HG02642 (cell line): ENCODE measurements at regions not wholly inside any gene's neighbourhood (a gene's known extent, or its start where the extent isn't known, plus 50 kb on each side); places are given as distances from the start of the nearest gene placed in this dataset.
"Not testable (repeated sequence)": the region's sequence is repeated elsewhere in the genome, so short reads cannot be mapped to it uniquely, and the experiment has no call there.

Experiments used
- ATAC-seq: cut with Tn5 transposase; IDR thresholded peaks from one replicate; pipeline ENCODE4 v1.9.1; 2021; ENCODE audit warnings: mild to moderate bottlenecking; ENCODE audit not compliant: unreplicated experiment, poor library complexity

DNA sequence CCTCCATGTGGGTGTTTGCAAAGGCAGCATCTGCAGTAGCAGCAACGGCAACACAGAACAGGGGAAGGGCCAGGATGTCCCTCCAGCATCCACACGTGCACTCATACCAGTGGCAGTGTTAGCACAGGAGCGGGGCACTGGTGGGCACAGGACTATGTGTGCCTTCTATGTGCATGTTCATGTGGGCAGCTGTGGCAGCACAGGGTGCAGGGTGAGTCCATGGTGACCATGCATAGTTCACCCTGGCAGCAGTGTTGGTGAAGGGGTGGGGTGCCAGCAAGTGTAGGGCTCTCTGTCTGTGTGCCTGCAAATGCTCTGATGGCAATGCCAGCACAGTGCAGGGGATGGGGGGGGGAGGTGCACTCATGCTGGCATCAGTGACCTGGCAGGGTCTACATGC, 222.1 kb upstream of the SOX14 start:
- no peak for ATAC-seq

DNA sequence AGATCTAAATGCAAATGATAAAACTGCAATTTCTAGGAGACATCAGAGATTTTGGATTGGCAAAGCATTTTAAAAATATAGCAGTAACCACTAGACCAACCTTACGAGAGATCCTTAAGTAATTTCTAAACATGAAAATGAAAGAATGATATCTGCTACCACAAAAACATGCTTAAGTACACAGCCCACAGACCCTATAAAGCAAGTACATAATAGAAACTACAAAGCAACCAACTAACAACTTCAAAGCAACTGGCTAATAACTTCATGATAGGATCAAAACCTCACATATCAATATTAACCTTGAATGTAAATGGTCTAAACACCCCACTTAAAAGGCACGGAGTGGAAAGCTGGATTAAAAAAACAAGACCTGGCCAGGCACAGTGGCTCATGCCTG, 209.9 kb upstream of the SOX14 start:
- no peak for ATAC-seq

DNA sequence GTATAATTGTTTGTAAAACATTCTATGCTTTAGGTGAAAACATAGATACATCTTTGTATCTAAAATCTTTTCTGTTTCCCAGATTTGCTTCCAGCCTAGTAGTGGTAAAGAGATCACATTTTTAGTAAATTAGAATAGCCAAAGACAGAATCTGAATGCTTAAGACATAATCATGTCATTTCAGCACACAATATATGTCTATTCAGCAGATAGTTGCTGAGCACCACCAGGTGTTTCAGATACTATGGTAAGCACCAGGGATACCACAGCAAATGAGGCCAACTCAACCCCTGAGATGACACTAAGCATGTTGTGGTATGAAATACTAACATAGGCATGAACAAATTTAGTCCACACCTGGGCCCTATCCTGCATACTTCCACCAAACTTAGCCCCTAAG, 195.2 kb upstream of the SOX14 start:
- ATAC-seq, result no peak

DNA sequence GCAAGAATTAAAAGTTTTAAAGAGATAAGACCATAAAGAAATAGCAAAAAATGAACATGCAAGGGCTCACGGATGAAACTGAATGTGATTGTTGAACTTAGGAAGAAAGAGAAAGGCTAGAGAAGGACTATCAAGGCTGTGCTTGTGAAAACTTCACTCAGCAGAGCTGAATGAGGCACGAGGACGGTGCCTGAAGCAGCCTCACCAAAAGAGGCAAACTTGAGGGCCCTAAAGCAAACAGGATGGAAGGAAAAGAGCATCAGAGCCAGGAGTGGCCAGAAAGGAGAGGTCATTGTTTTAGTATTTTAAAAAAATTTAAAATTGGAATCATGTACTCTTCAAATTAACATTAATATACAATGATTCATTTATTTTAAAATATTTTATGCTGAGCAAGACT, 191.2 kb upstream of the SOX14 start:
- no peak for ATAC-seq

DNA sequence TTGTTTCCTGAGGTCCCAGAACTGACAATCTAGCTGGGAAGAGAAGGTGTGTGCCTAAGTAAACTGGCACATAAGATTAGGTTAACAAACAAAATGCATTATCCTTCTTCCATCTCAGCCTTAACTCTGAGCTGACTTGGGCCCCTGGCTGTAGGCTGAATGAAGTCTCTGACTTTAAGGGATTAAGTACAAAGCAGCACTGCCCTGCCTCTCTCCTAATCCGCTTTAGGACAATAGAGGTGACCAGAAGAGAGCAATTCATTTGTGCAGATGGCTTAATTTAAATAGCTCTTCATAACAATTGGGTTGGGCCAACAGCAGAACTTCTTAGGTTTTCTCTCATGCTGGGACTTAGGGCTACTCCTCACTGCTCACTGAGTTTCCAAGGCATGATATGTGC, 181.6 kb upstream of the SOX14 start:
- ATAC-seq, result no peak

DNA sequence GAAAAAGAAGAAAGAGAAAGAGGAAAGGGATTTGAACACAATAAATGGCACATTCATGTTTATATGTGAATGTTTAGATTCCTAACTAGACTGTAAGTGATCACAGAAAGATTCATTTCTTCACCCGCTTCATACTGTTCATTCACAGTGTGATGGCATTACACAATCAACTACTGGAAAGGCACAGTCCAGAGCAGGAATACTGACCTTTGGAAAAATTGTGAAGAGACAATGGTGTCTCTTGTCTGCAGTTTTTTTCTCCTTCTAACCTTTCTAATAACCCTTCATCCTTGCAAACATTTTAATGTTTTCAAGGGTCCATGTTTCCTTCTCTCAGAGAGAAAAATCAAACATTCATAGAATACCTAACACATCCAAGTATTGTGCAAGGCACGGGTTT, 180.9 kb upstream of the SOX14 start:
- ATAC-seq, result no peak

DNA sequence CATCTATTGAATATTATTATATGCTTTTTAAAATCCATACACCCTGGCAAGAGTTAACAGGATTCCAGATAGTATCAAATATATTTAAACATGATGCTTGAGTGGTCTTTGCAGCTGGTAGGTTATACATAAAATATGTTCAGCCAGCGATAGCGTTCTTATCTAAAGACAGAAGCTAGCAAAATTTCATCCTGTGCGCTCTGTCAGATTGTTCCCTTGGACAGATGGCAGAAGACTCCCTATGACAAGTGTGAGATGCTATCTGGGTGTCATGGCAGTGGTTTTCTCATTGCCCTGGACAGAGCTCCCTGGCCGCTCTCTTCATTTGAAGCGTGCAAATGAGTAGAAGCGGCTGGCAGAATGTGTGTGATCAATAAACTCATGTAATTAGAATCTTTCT, 175.2 kb upstream of the SOX14 start:
- no peak for ATAC-seq

DNA sequence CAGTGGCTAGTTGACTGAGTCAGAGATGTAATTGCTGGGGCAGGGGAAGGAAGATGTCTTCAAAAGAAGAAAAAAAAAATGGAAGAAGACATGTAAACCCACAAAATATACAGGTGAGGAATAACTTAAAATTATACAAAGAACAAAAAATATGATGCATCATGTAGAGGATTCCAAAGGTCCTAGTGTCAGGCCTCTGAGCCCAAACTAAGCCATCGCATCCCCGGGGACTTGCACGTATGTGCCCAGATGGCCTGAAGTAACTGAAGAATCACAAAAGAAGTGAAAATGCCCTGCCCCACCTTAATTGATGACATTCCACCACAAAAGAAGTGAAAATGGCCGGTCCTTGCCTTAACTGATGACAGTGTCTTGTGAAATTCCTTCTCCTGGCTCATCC, 168.7 kb upstream of the SOX14 start:
- ATAC-seq, result not testable (repeated sequence)

DNA sequence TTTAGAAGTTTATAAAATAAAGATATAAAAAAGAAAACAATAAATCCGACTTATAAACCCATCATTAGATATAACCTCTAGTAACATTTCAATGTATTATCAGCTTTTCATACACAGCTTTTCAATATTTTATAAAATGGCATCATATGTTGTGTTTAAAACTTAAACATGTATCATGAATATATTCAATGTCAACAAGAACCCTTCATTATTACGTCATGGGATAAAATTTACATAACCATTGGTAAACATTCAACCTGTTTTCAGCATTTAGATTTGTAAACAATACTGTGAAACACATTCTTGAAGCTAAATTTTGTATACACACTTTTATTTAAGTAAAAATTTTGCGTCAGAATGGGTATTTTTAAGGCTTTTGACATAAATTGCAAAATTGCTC, 153.4 kb upstream of the SOX14 start:
- ATAC-seq, result no peak

DNA sequence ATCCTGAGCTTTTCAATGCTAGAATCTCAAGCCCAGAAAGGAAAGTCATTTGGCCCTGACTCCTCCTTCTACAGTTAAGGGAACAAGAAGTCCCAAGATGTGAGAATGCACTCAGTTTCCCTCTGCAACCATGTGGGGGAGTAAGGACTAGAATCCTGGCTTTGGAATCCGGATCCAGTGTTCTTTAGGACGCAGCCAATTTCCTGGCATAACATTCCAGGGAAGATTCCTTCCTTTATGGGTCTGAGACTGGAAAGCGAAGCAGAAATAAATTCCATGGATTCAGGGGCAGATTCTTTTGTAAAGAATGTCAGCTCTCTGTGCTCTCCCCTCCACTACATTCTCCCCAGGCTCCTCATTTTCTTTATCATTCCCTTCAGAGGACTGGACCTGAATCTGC, 151.8 kb upstream of the SOX14 start:
- no peak for ATAC-seq

DNA sequence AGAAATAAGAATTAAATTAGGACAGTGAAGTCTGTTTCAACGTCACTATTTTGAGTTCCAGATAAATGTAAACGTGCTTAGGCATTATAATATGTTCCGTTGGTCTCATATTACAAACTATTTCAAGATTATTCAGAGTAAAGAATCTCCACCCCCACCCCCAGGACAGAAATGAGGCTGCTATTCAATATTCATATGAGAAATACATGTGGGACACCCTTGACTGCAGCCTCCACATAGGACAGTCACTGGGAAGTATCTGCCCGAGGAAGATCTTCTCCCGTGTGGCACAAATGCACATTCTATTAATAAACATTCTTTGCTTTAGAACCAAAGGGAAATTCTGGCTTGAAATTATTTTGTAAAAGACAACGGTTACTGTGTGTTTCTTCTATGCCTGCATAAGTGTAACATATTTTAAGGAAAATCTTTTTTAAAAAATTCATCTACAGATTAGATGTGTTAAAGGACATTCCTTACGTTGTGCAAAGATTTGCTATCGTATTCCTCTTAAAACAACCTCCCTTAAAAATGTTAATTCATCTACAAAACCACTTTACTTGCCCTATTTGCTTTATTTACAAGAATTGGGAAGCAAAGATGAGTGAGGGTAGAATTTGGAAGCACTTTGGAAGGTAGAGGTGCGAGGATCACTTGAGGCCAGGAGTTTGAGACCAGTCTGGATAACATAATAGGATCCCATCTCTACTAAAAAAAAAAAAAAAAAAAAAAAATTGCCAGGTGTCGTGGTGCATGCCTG, 148.3 kb upstream of the SOX14 start:
- ATAC-seq, result no peak

DNA sequence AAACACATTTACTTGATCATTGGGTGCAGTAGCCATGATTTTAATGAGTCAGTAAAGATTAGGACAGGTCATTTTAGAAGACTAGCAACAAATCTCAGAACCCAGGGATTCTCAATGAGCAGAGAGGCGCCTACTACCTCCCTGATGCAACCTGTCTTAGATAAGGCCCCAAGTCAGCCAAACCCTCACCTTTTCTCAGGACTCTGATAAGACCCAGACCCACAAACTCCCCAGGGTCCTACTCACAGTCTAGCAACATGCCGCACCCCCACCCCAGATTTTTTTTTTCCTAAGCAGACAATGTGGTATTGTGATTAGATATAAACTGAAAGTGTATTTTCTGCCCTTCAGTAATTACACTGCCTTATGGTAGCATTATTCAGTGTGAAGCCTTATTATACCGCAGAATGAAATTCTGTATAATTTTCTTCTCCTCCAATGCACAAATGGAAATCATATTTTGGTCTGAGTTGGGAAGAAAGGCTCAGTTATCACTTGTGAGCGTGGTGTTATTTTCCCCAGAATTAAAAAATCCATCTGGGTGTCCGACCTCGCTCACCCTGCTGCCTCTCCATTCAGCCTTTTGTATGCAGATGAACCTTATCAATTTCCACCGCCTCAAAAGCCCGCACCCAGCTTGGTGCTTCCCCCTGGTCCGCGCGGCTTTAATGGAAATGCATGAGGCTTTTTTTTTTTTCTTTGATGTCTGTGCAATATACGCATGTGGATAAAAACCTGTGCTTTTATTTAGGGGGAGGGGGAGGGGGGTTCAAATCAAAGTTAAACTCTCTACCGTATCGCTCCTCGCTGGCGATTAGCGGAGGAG, 122.0 kb upstream of the SOX14 start:
- no peak for ATAC-seq

DNA sequence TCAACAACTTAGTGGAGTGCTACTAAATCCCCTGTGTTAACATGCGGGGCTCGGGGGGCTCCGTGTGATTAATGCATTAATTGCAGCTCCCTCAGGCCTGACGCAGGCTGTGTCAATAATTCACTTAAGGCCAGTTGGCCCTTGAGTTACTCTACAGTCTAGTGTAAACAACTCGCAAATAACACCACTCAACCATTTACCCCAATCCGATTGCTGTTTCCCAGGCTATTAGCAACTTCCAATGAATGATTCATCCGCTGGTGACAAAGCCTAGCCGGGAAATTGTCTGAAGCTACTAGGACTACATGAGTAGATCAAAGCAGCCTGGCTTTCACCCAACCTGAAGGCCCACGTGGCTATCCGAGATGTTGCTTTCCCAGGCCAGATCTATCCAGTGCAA, 121.3 kb upstream of the SOX14 start:
- ATAC-seq, result no peak

DNA sequence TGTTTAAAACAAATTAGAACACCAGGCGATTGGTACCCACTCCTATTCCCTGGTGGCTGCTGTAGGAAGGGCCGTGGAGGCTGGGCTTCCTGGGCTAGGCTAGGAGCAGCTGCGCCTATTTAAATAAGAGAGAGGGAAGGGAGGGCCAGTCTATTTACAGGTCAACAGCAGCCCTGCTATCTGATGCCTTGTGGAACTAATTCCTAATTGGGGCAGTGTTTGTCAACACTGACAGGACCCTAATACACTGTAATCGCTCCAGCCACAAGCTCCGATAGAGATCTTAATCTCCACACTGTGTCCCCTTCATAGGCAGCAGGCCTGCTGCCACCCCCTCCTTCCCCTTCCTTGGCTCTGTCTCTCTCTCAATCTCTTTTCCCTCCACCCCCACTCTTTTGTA, 116.9 kb upstream of the SOX14 start:
- no peak for ATAC-seq

DNA sequence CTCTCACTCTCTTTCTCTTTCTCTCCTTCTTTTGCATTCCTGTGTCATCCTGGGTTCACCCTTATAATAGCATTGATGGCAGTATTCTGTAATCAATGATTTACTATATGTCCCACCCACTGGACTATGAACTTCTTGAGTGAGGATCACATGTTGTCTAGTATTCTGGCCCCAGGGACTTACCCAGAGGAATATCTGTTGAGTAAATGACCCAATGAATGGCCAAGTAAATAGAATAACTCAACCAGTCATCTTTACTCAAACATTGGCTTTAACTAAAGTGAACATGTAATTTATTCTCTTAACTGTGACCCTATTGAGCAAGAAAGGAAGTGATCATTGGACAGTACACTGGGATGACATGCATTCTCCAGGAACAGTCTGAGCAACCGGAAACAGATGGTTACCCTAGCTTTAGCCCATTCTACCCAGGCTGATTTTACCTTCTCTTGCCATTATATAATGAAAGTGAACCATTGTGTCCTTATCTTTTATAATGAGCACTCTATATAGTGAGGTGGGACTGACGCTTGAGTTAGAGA, 94.5 kb upstream of the SOX14 start:
- ATAC-seq, result no peak

DNA sequence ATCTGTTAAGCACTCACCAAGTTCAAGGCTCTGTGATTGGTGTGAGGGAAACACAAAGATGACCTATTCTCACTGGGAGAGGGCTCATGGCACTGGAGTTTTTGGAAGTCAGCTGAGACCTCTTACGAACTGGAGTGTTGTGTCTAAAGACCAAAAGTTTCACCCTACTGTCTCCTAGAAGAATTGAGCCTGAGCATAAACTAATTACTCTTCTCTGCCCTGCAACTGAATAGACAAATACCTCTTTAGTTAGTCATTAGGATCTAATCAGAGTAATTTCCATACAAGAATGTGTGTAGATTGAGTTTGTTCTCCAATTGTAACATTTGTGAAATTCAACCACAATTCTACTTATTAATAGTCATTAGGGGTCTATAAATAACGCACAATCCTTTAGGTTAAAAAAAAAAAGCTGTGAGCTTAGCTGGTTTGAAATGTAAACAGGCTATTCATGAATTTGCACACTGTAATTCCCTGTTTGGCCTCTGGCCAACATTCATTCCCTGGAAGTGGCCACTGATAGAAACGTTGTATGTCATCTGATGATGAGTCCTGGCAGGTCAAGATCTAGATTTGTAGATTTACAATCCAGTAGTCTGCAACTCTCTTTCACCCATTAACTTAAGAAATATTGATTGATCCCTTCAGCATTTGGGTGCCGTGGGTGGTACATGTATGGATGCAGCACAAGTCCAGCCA, 76.8 kb upstream of the SOX14 start:
- ATAC-seq, result no peak

DNA sequence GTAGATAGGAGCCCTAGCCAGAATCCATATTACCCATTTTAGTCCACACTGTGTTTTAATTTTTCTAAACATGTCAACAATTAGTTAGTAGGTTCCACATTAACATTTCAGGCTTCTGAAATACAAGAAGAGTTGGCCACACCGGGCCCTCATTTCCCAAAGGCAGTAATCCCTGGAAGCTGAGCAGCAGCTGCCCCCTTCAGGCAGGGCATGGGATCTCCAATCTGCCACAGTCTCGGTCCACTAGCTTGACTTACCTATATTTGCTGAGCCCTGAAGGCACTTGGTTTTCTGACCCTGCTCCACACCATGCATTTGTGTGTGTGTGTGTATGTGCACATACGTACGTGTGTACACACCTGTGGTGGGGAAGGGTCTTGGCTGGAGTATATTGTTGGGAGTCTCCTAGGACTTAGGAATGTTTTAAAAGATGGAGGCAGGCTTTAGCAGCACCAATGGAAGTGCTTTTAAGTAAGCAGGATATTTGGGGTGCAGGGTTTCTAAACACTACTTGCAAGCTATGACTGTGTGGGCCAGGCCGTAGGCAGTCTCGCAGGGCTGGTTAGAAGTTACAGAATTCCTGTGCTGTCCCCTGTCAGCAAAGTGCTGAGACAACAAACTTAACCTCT, 71.2 kb upstream of the SOX14 start:
- no peak for ATAC-seq

DNA sequence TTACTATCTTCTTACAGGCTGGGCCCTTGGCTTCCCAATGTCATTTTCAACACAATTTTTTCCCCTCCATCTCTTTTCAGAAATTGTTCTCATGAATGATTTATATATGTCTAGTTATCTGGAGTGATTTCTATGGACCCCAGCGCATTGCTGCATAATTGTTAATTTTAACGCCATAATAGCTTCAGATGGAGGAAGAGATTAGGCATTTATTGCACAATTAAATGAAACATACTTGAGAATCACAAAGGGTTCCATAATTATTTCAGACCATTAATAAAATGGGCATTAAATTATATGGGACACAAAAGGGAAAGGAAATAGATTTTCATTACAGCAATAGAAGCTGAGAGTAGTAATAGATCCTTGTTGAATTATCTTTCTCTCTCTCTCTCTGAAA, 70.3 kb upstream of the SOX14 start:
- no peak for ATAC-seq

DNA sequence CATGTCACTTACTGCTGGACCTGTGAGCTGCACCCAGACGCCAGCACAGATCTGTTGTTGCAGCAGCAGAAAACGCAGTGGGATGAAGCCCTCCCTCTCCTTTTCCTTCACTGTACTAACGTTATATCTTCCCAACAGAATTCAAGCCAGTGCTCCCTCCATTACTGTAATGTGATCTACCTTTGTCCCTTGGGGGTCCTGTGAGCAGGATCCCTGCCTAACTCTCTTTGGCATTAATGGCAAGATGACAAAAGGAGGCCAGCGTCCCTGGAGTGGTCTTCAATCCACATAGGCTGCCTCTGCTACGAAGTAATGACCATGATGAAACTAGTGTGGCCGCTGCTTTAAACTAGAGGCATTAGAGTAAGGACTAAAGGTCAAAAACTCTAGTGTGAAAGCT, 69.3 kb upstream of the SOX14 start:
- ATAC-seq, result no peak

DNA sequence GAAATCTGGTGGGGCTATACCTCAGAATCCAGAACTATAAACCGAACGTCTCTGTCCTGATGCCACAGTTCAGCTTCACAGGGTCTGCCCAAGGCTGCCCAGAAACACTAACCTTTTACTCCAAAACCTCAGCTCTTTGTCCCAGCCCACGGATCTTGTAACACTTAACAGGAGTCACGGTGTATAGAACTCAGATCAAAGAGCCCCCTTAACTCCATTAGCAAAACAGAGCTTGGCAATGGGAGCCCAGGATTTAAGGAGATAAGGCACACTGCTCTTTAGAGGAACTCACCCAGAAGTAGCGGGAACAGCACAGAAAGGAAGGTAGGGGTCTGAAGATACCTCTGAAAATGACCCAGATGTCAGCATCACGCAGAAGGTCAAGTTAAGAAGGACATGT, 68.8 kb upstream of the SOX14 start:
- no peak for ATAC-seq
